ENCODE measurements at regions not wholly inside any gene's neighbourhood (a gene's known extent, or its start where the extent isn't known, plus 50 kb on each side); places are given as distances from the start of the nearest gene placed in this dataset.

GRCh38 chr20:52267418-52267817, 75.8 kb upstream of the ZFP64 start:
- H3K9me3 ChIP-seq = no peaks in the 10 kb centered on the region
- TF ChIP-seq EP300 (IDR thresholded peaks at IDR 0.05) (no peak), POLR2AphosphoS5 (IDR thresholded peaks at IDR 0.05) (no peak)
- H3K27me3 ChIP-seq = peaks cover 15% of the 10 kb centered on the region
- H3K36me3 ChIP-seq = no peaks in the 10 kb centered on the region
- no peak overlapping the region for H3K27ac ChIP-seq
- ATAC-seq = no peak
- H3K4me1 ChIP-seq = no peaks in the 10 kb centered on the region
- H3K4me3 ChIP-seq = no peak overlapping the region

- peaks cover 43% of the 10 kb centered on the region for H3K27me3 ChIP-seq
- 36% methylated on average over 1 of the region's 1 CpG; no CpG with 5 or more reads in 1 of the 2 donors for WGBS, 2 donors (ENCODE audit: low coverage in 1 of 2)
- H3K9me3 ChIP-seq = no peaks in the 10 kb centered on the region
- H3K36me3 ChIP-seq = no peaks in the 10 kb centered on the region
- no peak for TF ChIP-seq POLR2AphosphoS5 (IDR thresholded peaks at IDR 0.05)
- no peak for TF ChIP-seq EP300 (IDR thresholded peaks at IDR 0.05)
- no peak for TF ChIP-seq CTCF (IDR thresholded peaks at IDR 0.05)
- no peak for TF ChIP-seq POLR2A (IDR thresholded peaks at IDR 0.05)
- H3K4me3 ChIP-seq = no peak overlapping the region
- H3K27ac ChIP-seq = no peak overlapping the region
- ATAC-seq = no peak
- H3K4me1 ChIP-seq = no peaks in the 10 kb centered on the region
Observed at GRCh38 chr20:52263757-52264156, 72.2 kb upstream of the ZFP64 start.

- ATAC-seq = no peak
- Histone ChIP-seq H3K27me3 (peaks cover 43% of the 10 kb centered on the region), H3K36me3 (no peaks in the 10 kb centered on the region), H3K4me1 (no peaks in the 10 kb centered on the region), H3K4me3 (no peak overlapping the region), H3K27ac (no peak overlapping the region), H3K9me3 (no peaks in the 10 kb centered on the region)
- TF ChIP-seq EP300 (IDR thresholded peaks at IDR 0.05) (no peak), CTCF (IDR thresholded peaks at IDR 0.05) (no peak), POLR2AphosphoS5 (IDR thresholded peaks at IDR 0.05) (no peak), POLR2A (IDR thresholded peaks at IDR 0.05) (no peak)
Observed at GRCh38 chr20:52261792-52262191, 70.2 kb upstream of the ZFP64 start.

GRCh38 chr20:52259295-52259694, 67.7 kb upstream of the ZFP64 start:
- TF ChIP-seq CTCF (IDR thresholded peaks at IDR 0.05) (no peak), EP300 (IDR thresholded peaks at IDR 0.05) (no peak), POLR2AphosphoS5 (IDR thresholded peaks at IDR 0.05) (no peak), POLR2A (IDR thresholded peaks at IDR 0.05) (no peak)
- WGBS, 2 donors (ENCODE audit: low coverage in 1 of 2) = 60 to 94% methylated on average over 2 of the region's 2 CpGs
- Histone ChIP-seq H3K36me3 (no peaks in the 10 kb centered on the region), H3K9me3 (no peaks in the 10 kb centered on the region), H3K4me3 (no peak overlapping the region), H3K27ac (no peak overlapping the region), H3K4me1 (no peaks in the 10 kb centered on the region), H3K27me3 (peaks cover 43% of the 10 kb centered on the region)
- no peak for ATAC-seq

- Histone ChIP-seq H3K27ac (no peak overlapping the region), H3K4me1 (no peaks in the 10 kb centered on the region), H3K36me3 (no peaks in the 10 kb centered on the region), H3K9me3 (peaks cover 0 to 5% (median 0%) of the 10 kb centered on the region in 3 donors), H3K4me3 (no peak overlapping the region), H3K27me3 (peaks cover 19% of the 10 kb centered on the region)
- TF ChIP-seq POLR2A (IDR thresholded peaks at IDR 0.05) (no peak), POLR2AphosphoS5 (IDR thresholded peaks at IDR 0.05) (no peak), EP300 (IDR thresholded peaks at IDR 0.05) (no peak), CTCF (IDR thresholded peaks at IDR 0.05) (no peak)
- ATAC-seq = no peak
- WGBS, 2 donors (ENCODE audit: low coverage in 1 of 2) = 92 to 95% methylated on average over 2 to 3 of the region's 7 CpGs
Observed at GRCh38 chr20:52256454-52256853, 64.9 kb upstream of the ZFP64 start.

- H3K36me3 ChIP-seq = no peaks in the 10 kb centered on the region
- TF ChIP-seq EP300 (IDR thresholded peaks at IDR 0.05) = no peak
- no peak for TF ChIP-seq CTCF (IDR thresholded peaks at IDR 0.05)
- TF ChIP-seq POLR2AphosphoS5 (IDR thresholded peaks at IDR 0.05) = no peak
- no peak for TF ChIP-seq POLR2A (IDR thresholded peaks at IDR 0.05)
- 57 to 70% methylated on average over 5 of the region's 5 CpGs for WGBS, 2 donors (ENCODE audit: low coverage in 1 of 2)
- H3K4me3 ChIP-seq = no peak overlapping the region
- ATAC-seq = no peak
- H3K27ac ChIP-seq = no peak overlapping the region
- peaks cover 1% of the 10 kb centered on the region for H3K27me3 ChIP-seq
- peaks cover 0 to 8% (median 0%) of the 10 kb centered on the region in 3 donors for H3K9me3 ChIP-seq
- no peaks in the 10 kb centered on the region for H3K4me1 ChIP-seq
Observed at GRCh38 chr20:52252664-52253063, 61.1 kb upstream of the ZFP64 start.

All from gastroesophageal sphincter (tissue), 4 donors.